GM23248 (cell line): ENCODE measurements at regions not wholly inside any gene's neighbourhood (a gene's known extent, or its start where the extent isn't known, plus 50 kb on each side); places are given as distances from the start of the nearest gene placed in this dataset.
"Not testable (repeated sequence)": the region's sequence is repeated elsewhere in the genome, so short reads cannot be mapped to it uniquely, and the experiment has no call there.

Experiments used
- EZH2 ChIP-seq: fragments of 200-600 bp; sonication (generic); IDR thresholded peaks from 2 replicates; pipeline ENCODE4 v1.6.1; 2018; ENCODE audit warnings: antibody characterized with exemption, mild to moderate bottlenecking; ENCODE audit not compliant: insufficient read depth, poor library complexity, severe bottlenecking
- EZH2phosphoT487 ChIP-seq: fragments of 200-600 bp; sonication (generic); IDR thresholded peaks from 2 replicates; pipeline ENCODE4 v1.6.1; 2018; ENCODE audit warnings: antibody characterized with exemption, moderate library complexity, mild to moderate bottlenecking, low read depth; ENCODE audit not compliant: insufficient read depth

GRCh38 chr9:42508111-42508510, 324.7 kb downstream of the SPATA31A6 start:
- not testable (repeated sequence) for TF ChIP-seq EZH2, EZH2phosphoT487
